Chondrocyte (in vitro differentiated cells): ENCODE measurements at regions not wholly inside any gene's neighbourhood (a gene's known extent, or its start where the extent isn't known, plus 50 kb on each side); places are given as distances from the start of the nearest gene placed in this dataset.
"Not testable (repeated sequence)": the region's sequence is repeated elsewhere in the genome, so short reads cannot be mapped to it uniquely, and the experiment has no call there.

Experiments
- DNase-seq: peaks from one replicate; pipeline ENCODE4 v3.0.0; 2021; ENCODE audit warnings: mixed read lengths, low spot score
- H3K27ac Mint-ChIP-seq: one replicate; pipeline ENCODE4 v1.8.0; 2021; ENCODE audit warnings: mild to moderate bottlenecking, moderate library complexity, mixed read lengths; ENCODE audit not compliant: unreplicated experiment
- H3K27me3 Mint-ChIP-seq: 2 replicates; pipeline ENCODE4 v1.8.0; 2021; ENCODE audit warnings: low read depth, mixed read lengths
- H3K36me3 Mint-ChIP-seq: 2 replicates; pipeline ENCODE4 v1.8.0; 2021; ENCODE audit warnings: low read depth, mixed read lengths
- H3K4me1 Mint-ChIP-seq: 2 replicates; pipeline ENCODE4 v1.8.0; 2021; ENCODE audit warnings: low read depth, mild to moderate bottlenecking, mixed read lengths
- H3K4me3 Mint-ChIP-seq: one replicate; pipeline ENCODE4 v1.8.0; 2021; ENCODE audit warnings: mild to moderate bottlenecking, moderate library complexity, mixed read lengths; ENCODE audit not compliant: unreplicated experiment
- H3K9me3 Mint-ChIP-seq: 2 replicates; pipeline ENCODE4 v1.8.0; 2021; ENCODE audit warnings: low read depth, mixed read lengths
- CTCF ChIP-seq: fragments of 200-600 bp; sonication (generic); IDR thresholded peaks from 2 replicates; pipeline ENCODE4 v1.5.0; 2021; ENCODE audit warnings: antibody characterized with exemption, mild to moderate bottlenecking, moderate library complexity

GRCh38 chr1:104196136-104196535, 446.4 kb downstream of the AMY1C start:
- H3K9me3 Mint-ChIP-seq, result peaks cover 6% of the 10 kb centered on the region
- no peak overlapping the region for H3K4me3 Mint-ChIP-seq
- H3K27me3 Mint-ChIP-seq, result no peaks in the 10 kb centered on the region
- no peak for TF ChIP-seq CTCF
- H3K27ac Mint-ChIP-seq, result no peak overlapping the region
- H3K4me1 Mint-ChIP-seq, result no peaks in the 10 kb centered on the region
- no peak for DNase-seq
- H3K36me3 Mint-ChIP-seq, result no peaks in the 10 kb centered on the region

- TF ChIP-seq CTCF, result no peak
- H3K9me3 Mint-ChIP-seq, result peaks cover 11% of the 10 kb centered on the region
- no peaks in the 10 kb centered on the region for H3K4me1 Mint-ChIP-seq
- no peaks in the 10 kb centered on the region for H3K27me3 Mint-ChIP-seq
- no peaks in the 10 kb centered on the region for H3K36me3 Mint-ChIP-seq
- no peak for DNase-seq
- no peak overlapping the region for H3K27ac Mint-ChIP-seq
- no peak overlapping the region for H3K4me3 Mint-ChIP-seq
Measured at GRCh38 chr1:104197516-104197915, 447.8 kb downstream of the AMY1C start.

- Mint-ChIP-seq H3K9me3 (peaks cover 6% of the 10 kb centered on the region), H3K27ac (no peak overlapping the region), H3K4me1 (no peaks in the 10 kb centered on the region), H3K27me3 (no peaks in the 10 kb centered on the region), H3K36me3 (no peaks in the 10 kb centered on the region), H3K4me3 (no peak overlapping the region)
- DNase-seq, result no peak
- TF ChIP-seq CTCF, result no peak
Measured at GRCh38 chr1:104212239-104212638, 462.5 kb downstream of the AMY1C start.

- H3K27ac Mint-ChIP-seq, H3K4me1 Mint-ChIP-seq, H3K36me3 Mint-ChIP-seq, H3K4me3 Mint-ChIP-seq, DNase-seq, H3K27me3 Mint-ChIP-seq: not testable (repeated sequence)
- peaks cover 37% of the 10 kb centered on the region for H3K9me3 Mint-ChIP-seq
Measured at GRCh38 chr1:104217395-104217986, 467.8 kb downstream of the AMY1C start.

GRCh38 chr1:104229860-104230259, 480.2 kb downstream of the AMY1C start:
- Mint-ChIP-seq H3K9me3 (peaks cover 2% of the 10 kb centered on the region), H3K27ac (no peak overlapping the region), H3K4me1 (no peaks in the 10 kb centered on the region), H3K27me3 (no peaks in the 10 kb centered on the region), H3K36me3 (no peaks in the 10 kb centered on the region), H3K4me3 (no peak overlapping the region)
- no peak for DNase-seq
- no peak for TF ChIP-seq CTCF

- TF ChIP-seq CTCF, result no peak
- Mint-ChIP-seq H3K4me1 (no peaks in the 10 kb centered on the region), H3K27ac (no peak overlapping the region), H3K4me3 (no peak overlapping the region), H3K9me3 (peaks cover 2% of the 10 kb centered on the region), H3K27me3 (no peaks in the 10 kb centered on the region), H3K36me3 (no peaks in the 10 kb centered on the region)
- DNase-seq, result no peak
Measured at GRCh38 chr1:104231676-104232075, 482.0 kb downstream of the AMY1C start.
